HG03139 (cell line): ENCODE measurements at regions not wholly inside any gene's neighbourhood (a gene's known extent, or its start where the extent isn't known, plus 50 kb on each side); places are given as distances from the start of the nearest gene placed in this dataset.

Source experiments
- ATAC-seq: cut with Tn5 transposase; IDR thresholded peaks from one replicate; pipeline ENCODE4 v1.9.1; 2021; ENCODE audit not compliant: unreplicated experiment

- ATAC-seq, result no peak
Measured at GRCh38 chr3:82050382-82050781, 288.9 kb upstream of the GBE1 start.

GRCh38 chr3:82048711-82049110 is 287.3 kb upstream of the GBE1 start:
- no peak for ATAC-seq

- ATAC-seq, result no peak
Measured at GRCh38 chr3:82044930-82045705, 283.7 kb upstream of the GBE1 start.

GRCh38 chr3:82038556-82038955 is 277.1 kb upstream of the GBE1 start:
- no peak for ATAC-seq

- no peak for ATAC-seq
Measured at GRCh38 chr3:82033186-82033585, 271.7 kb upstream of the GBE1 start.

- ATAC-seq, result no peak
Measured at GRCh38 chr3:82031596-82031995, 270.2 kb upstream of the GBE1 start.

GRCh38 chr3:82030916-82031315 is 269.5 kb upstream of the GBE1 start:
- ATAC-seq, result no peak

GRCh38 chr3:82022836-82023235 is 261.4 kb upstream of the GBE1 start:
- ATAC-seq, result no peak

- ATAC-seq, result no peak
Measured at GRCh38 chr3:82020282-82020681, 258.8 kb upstream of the GBE1 start.

GRCh38 chr3:82015241-82015640 is 253.8 kb upstream of the GBE1 start:
- no peak for ATAC-seq

GRCh38 chr3:82012775-82013174 is 251.3 kb upstream of the GBE1 start:
- no peak for ATAC-seq

GRCh38 chr3:82011336-82011735 is 249.9 kb upstream of the GBE1 start:
- ATAC-seq, result no peak

- ATAC-seq, result no peak
Measured at GRCh38 chr3:82005266-82005665, 243.8 kb upstream of the GBE1 start.

GRCh38 chr3:82004266-82004665 is 242.8 kb upstream of the GBE1 start:
- ATAC-seq, result no peak

- ATAC-seq, result no peak
Measured at GRCh38 chr3:82002986-82003642, 241.7 kb upstream of the GBE1 start.

GRCh38 chr3:82002491-82002890 is 241.0 kb upstream of the GBE1 start:
- ATAC-seq, result no peak

GRCh38 chr3:82001276-82001923 is 240.0 kb upstream of the GBE1 start:
- no peak for ATAC-seq

GRCh38 chr3:82000773-82001172 is 239.3 kb upstream of the GBE1 start:
- no peak for ATAC-seq

GRCh38 chr3:82000350-82000749 is 238.9 kb upstream of the GBE1 start:
- ATAC-seq, result no peak

GRCh38 chr3:81998907-81999306 is 237.5 kb upstream of the GBE1 start:
- ATAC-seq, result no peak

GRCh38 chr3:81998139-81998755 is 236.8 kb upstream of the GBE1 start:
- ATAC-seq, result no peak

- no peak for ATAC-seq
Measured at GRCh38 chr3:81997390-81997789, 235.9 kb upstream of the GBE1 start.
